GM21390 (cell line): ENCODE measurements at regions not wholly inside any gene's neighbourhood (a gene's known extent, or its start where the extent isn't known, plus 50 kb on each side); places are given as distances from the start of the nearest gene placed in this dataset.

Experiments used
- ATAC-seq: cut with Tn5 transposase; IDR thresholded peaks from one replicate; pipeline ENCODE4 v1.9.1; 2021; ENCODE audit not compliant: unreplicated experiment

DNA sequence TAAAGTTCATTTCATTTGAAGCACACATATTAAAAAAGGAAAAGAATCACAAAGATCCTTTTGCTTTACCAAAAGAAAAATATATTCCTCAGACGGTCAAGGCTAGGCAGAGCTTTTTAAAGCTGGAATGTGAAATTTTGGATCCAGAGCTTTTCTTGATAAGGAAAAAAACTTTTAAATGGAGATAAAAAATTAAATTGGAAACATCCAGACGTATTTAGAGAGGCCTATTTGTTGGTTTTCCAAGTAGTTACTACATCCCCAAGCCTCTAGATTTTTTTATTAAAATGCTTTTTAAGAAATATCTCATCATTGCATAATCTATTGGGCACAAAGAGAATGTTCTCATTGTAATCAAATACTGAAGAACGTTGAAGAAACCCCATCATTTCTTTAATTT is 385.7 kb upstream of the CITED2 start:
- no peak for ATAC-seq

DNA sequence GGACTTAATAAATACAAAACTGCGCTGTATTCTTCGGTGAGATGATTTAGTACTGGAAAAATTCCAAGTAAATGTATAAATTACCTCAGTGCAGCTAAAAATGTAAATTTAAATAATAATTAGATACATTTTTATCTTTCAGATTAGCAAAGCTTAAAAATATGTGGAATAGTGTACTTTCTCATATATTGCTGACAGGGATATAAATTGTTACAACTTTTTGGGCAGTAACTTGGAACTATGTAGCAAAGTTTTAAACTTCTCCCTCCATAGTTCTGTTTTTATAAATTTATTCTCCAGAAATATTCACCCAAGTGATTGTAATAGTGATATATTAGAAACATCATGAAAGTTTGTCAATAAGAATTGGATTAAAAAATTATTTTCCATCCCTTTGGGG is 384.6 kb upstream of the CITED2 start:
- no peak for ATAC-seq

DNA sequence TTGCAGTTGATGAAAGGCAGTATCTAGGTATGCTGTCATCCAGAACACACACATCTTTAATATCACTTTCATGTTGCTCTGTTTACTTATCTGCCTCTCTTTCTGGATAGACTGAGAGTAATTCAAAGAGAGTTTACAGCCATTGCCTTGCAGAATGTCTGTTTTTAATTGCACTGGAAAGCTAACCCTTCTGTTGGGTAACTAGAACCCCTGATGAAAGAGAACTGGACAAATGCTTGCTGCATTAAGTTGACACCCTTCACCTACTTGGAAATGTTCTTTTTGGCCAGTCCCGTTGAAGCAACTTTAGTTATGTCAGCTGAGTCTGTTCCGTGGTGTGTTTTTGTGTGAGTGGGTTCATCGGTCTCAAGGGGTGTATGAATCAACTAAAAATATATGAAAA is 383.8 kb upstream of the CITED2 start:
- no peak for ATAC-seq

- ATAC-seq = no peak
These were observed 383.3 kb upstream of the CITED2 start for GRCh38 chr6:139757784-139758183.

DNA sequence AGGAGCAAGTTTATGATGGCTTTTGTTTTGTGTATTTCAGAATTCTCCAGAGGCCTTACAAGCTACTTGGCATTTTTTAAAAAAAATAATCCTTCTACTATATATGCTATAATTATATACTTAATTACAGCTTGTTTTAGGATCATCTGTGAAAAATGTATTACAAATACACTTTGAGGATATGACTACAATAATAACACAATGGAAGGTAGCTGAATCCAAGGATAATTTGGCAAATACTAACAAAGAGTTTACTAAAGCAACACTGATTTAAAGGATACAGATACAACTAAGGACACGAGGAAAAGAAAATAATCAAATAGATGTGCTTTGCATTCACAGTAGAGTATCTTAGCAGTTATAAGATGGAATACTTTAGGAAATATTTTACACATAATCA is 381.9 kb upstream of the CITED2 start:
- no peak for ATAC-seq

GRCh38 chr6:139754898-139755775 is 380.7 kb upstream of the CITED2 start:
- no peak for ATAC-seq

DNA sequence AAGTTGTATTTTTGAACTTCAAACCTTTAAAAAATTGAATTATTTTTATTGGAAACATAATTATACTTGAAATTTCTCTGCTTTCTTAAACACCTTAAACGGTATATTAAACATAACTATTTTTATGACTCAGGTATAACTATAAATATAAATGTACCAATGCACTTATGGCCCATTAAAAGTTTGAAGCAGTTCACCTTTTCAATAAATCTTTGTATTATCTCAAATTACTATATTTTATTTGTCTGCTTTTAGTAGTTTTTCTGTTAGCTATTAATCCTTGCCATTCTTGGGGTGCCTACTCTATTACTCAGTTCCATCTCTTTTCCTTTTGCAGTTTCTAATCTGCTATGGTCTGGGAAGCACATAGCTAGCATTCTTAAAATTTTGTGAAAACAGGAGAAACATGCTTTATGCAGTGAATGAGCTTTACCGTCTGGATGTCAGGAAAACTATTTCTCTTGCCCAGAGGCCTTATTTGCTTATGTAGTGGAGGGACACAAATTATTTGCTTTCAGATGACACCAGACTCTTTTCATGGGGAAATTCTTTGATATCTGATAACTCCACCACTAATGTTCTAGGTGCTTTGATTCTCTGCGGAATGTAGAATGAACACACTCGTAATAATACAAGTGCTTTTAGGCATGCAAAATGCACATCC is 378.9 kb upstream of the CITED2 start:
- no peak for ATAC-seq

DNA sequence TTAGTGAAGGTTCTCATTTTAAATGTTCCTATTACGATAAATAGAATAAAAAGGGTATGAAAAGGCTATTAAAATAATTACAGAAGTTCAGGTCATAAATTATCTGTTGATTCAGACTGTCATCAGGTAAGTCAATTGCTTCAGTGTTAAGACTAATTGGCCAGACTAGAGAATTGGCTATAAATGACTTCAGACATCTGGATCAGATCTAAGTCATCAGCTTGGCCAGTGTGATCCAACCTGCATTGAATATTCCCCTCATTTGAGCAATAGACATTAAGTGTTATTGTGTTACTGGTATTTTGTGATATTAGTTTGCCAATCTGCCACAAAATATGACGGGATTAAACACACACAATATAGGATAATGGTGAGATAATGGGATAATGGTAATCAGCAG is 377.6 kb upstream of the CITED2 start:
- no peak for ATAC-seq

DNA sequence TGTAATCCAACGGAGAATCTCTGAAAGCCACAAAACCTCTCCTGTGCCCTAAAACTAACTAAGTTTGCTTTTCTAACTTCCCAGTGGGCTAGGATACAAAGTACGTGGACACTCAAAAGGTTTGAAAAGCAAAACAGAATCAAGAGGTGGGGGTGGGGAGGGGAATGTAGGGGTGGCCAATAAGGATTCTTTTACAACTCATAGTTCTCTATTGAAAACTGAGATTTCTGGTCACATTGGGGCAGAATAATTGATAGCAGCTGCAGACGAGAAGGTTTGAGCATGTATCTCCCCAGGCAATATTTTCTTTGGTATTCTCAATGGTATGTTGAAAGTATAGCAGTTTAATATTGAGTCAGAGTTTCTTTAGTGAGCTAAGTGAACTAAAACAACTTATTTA is 376.7 kb upstream of the CITED2 start:
- no peak for ATAC-seq

- ATAC-seq = no peak
These were observed 374.1 kb upstream of the CITED2 start for GRCh38 chr6:139748353-139749146.

GRCh38 chr6:139747154-139747553 is 372.7 kb upstream of the CITED2 start:
- ATAC-seq = no peak

DNA sequence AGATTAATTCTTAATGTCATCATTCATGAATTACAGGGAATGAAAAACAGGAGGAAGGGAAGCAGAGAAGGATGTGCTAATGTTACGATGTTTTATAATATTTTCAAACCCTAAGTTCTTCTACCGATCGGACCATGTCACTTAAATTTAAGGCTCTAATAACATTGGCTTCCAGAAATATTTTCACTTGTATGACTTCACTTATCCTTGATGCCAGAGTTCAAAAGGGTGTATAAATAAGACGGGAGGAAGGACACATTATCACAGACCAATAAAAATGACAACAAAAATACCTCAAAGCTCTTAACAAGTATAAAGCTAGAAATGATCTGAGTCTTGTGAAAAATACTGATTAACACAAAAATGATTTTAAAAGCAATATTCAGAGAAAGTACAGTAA is 370.4 kb upstream of the CITED2 start:
- no peak for ATAC-seq

- ATAC-seq = no peak
These were observed 369.4 kb upstream of the CITED2 start for GRCh38 chr6:139743664-139744437.

- no peak for ATAC-seq
These were observed 368.2 kb upstream of the CITED2 start for GRCh38 chr6:139742671-139743070.

DNA sequence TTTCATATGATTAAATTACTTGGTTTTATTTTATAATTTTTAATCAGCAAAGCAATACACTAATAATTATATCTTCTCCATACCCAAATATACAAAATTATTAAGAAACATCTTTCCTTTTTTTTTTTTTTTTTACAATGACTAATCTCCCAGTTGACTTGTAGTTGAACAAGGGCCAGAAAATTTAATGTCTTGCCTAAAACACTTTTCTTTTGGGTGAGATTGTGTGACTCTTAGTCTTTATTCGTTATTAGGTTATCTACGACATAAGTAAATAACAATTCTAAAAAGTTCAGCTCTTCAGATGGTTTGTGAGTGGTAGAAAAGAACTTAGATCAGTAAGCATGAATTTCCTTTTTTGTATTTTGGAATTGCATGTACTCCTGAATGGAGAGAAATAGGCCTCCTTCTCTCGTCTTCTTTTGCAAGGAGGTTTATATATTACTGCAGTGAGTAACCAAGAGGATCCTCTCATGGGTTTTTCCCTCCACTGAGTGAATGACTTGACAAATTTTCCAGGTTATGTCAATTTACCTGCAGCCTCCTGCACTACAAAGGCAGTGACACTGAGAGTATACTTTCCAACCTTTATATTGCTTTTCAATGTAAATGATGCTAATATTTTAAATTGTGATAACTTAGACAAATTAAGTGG is 364.5 kb upstream of the CITED2 start:
- ATAC-seq = no peak

GRCh38 chr6:139736325-139736906 is 362.0 kb upstream of the CITED2 start:
- peak; percentile 96 for ATAC-seq

- ATAC-seq = no peak
These were observed 358.0 kb upstream of the CITED2 start for GRCh38 chr6:139732451-139732850.

GRCh38 chr6:139730340-139730974 is 356.0 kb upstream of the CITED2 start:
- no peak for ATAC-seq

DNA sequence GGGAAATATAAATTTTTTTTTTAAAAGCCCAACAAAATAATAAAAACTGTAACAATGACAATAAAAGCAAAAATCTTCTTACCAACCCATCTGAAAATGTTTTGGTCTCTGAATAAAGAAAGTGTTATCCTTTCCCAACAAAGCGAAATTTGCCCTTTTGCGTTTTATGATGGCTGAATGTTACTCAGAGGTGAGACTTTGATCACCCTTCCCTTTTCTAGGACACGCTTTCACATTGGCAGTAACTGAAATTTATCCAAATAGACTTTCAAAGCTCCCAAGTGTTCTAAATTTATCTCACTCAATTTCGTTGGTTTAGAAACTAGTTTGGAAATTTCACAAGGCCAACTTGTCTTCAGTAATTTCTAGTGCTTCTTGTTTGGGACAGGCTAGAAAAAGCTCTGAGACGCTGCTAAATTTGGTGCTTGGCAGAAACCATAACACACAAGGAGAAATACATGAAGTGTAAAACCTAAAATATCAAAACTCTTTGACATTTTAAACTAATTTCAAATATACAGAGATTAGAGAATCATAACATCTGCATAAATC is 354.5 kb upstream of the CITED2 start:
- ATAC-seq = no peak
